K562 (cell line): ENCODE measurements at regions not wholly inside any gene's neighbourhood (a gene's known extent, or its start where the extent isn't known, plus 50 kb on each side); places are given as distances from the start of the nearest gene placed in this dataset.

ENCODE experiments used
- ATAC-seq: fragments of 200-7000 bp; cut with Tn5 transposase; 3 replicates; pipeline ENCODE4 v1.9.1; 2020; ENCODE audit warnings: moderate library complexity
- BruUV-seq: library from RNA; stranded (reverse); fragments of 400-500 nt; replicated peaks from 2 replicates; lab custom pipeline; 2021; lab: Mats Ljungman, UMichigan
- CTCF ChIA-PET: fragments of 300-600 bp; formaldehyde crosslinking; extraction: SDS; loops from one replicate; lab custom pipeline; 2021; ENCODE audit warnings: low intra/inter-chr PET ratio; lab: Yijun Ruan, JAX
- POLR2A ChIA-PET: fragments of 300-600, 350-650 bp; sonication (Branson Sonifier 250); formaldehyde crosslinking; extraction: SDS; loops from one replicate; lab custom pipeline; 2021; ENCODE audit warnings: antibody characterized with exemption, inconsistent platforms; lab: Yijun Ruan, JAX
- DNase-seq, 4 experiments: peaks; one replicate each; pipeline versions ENCODE4 v3.0.0 to v3.0.0-alpha.2; 2011 to 2018; ENCODE audit warnings: low spot score in 3 of 4, mixed read lengths in 3 of 4; ENCODE audit errors: extremely low read depth in 1 of 4
- FAIRE-seq: peaks from 2 replicates; lab custom pipeline; 2011; peaks lifted over from hg19 to GRCh38; lab: Jason Lieb, UNC
- H2AFZ ChIP-seq: 2 replicates; pipeline ENCODE4 v1.6.0; 2011; ENCODE audit warnings: low read depth, low read length, control low read depth, inconsistent platforms
- H3K27ac ChIP-seq: fragments of 200-600 bp; 3 replicates; pipeline ENCODE4 v1.8.0; 2011; ENCODE audit warnings: low read depth, mild to moderate bottlenecking, control low read depth, inconsistent platforms, low read length, moderate library complexity, mixed read lengths; ENCODE audit errors: extremely low read depth
- H3K27me3 ChIP-seq, 2 experiments: fragments of 300-600 bp in 1 of 2; 2 replicates in 1 of 2; 3 replicates in 1 of 2; pipeline versions ENCODE4 v1.6.0 to v1.8.0; 2011; ENCODE audit warnings: inconsistent platforms in 2 of 2, low read length in 2 of 2, mild to moderate bottlenecking in 1 of 2, mixed read lengths in 1 of 2, moderate library complexity in 1 of 2; ENCODE audit not compliant: control insufficient read depth in 2 of 2, insufficient read depth in 2 of 2
- H3K36me3 ChIP-seq: fragments of 300-600 bp; 3 replicates; pipeline ENCODE4 v1.8.0; 2011; ENCODE audit warnings: mild to moderate bottlenecking, low read length, inconsistent platforms; ENCODE audit not compliant: control insufficient read depth, insufficient read depth
- H3K4me1 ChIP-seq, 2 experiments: fragments of 200-600 bp in 1 of 2; replicated peaks in 1 of 2; 2 replicates in 1 of 2; 3 replicates in 1 of 2; pipeline versions ENCODE4 v1.5.1 to v1.8.0; 2011; ENCODE audit warnings: inconsistent platforms in 2 of 2, low read length in 2 of 2, mild to moderate bottlenecking in 1 of 2, mixed read lengths in 1 of 2, moderate library complexity in 1 of 2; ENCODE audit not compliant: control insufficient read depth in 2 of 2, insufficient read depth in 2 of 2
- H3K4me2 ChIP-seq: 2 replicates; pipeline ENCODE4 v1.6.1; 2011; ENCODE audit warnings: low read length, control low read depth, inconsistent platforms, mixed read lengths; ENCODE audit not compliant: insufficient read depth
- H3K4me3 ChIP-seq: fragments of 200-600 bp; sonication (generic), shearing (Covaris generic); 2 replicates; pipeline ENCODE4 v1.5.1; 2016; ENCODE audit warnings: control low read depth, inconsistent platforms
- H3K79me2 ChIP-seq: fragments of 200-600 bp; 3 replicates; pipeline ENCODE4 v1.8.0; 2011; ENCODE audit warnings: low read length, inconsistent platforms; ENCODE audit not compliant: control insufficient read depth, insufficient read depth
- H3K9ac ChIP-seq, 2 experiments: 2 replicates each; pipeline versions ENCODE4 v1.6.0 to v1.6.1; 2011; ENCODE audit warnings: low read depth in 2 of 2, low read length in 2 of 2, control low read depth in 1 of 2, inconsistent platforms in 1 of 2, mild to moderate bottlenecking in 1 of 2, mixed read lengths in 1 of 2; ENCODE audit not compliant: insufficient read depth in 1 of 2
- H3K9me1 ChIP-seq: one replicate; pipeline ENCODE4 v1.6.0; 2011; ENCODE audit warnings: inconsistent platforms, mild to moderate bottlenecking, low read length, moderate library complexity; ENCODE audit not compliant: control insufficient read depth, insufficient read depth
- H3K9me3 ChIP-seq: replicated peaks from 2 replicates; pipeline ENCODE4 v1.5.1; 2011; ENCODE audit warnings: low read depth, low read length, inconsistent platforms; ENCODE audit not compliant: control insufficient read depth, insufficient read depth
- H4K20me1 ChIP-seq: replicated peaks from 2 replicates; pipeline ENCODE4 v1.6.1; 2011; ENCODE audit warnings: low read length, inconsistent platforms, mixed read lengths; ENCODE audit not compliant: control insufficient read depth, insufficient read depth
- FOXK2 ChIP-seq, 2 experiments: fragments of 450-650 bp; IDR thresholded peaks in 1 of 2; conservative IDR thresholded peaks in 1 of 2; 2 replicates each; pipeline ENCODE4 v1.6.1; 2016; ENCODE audit warnings: low read depth in 2 of 2, mild to moderate bottlenecking in 1 of 2
- MXD1 ChIP-seq: fragments of 250-450 bp; sonication (Bioruptor Pico); IDR thresholded peaks from 2 replicates; pipeline ENCODE4 v1.8.0; 2021; ENCODE audit warnings: borderline replicate concordance, mild to moderate bottlenecking, moderate library complexity; ENCODE audit not compliant: poor library complexity, severe bottlenecking
- PTBP1 ChIP-seq: fragments of 200-400 bp; formaldehyde crosslinking; IDR thresholded peaks from 2 replicates; pipeline ENCODE4 v1.6.1; 2017; ENCODE audit warnings: low read depth, low read length
- ZNF140 ChIP-seq: fragments of 250-450 bp; sonication (Bioruptor Pico); IDR thresholded peaks from 2 replicates; pipeline ENCODE4 v1.8.0; 2021; ENCODE audit warnings: moderate library complexity, mild to moderate bottlenecking, inconsistent platforms
- WGBS: fragments of 100-300 bp; shearing (Covaris generic); methylation state at CpG from one replicate; pipeline ENCODE4 v1.1.6; 2016; ENCODE audit warnings: low coverage, mixed read lengths; ENCODE audit not compliant: insufficient coverage; ENCODE audit errors: missing lambda C conversion rate; 5-methylcytosine and 5-hydroxymethylcytosine counted together
- in situ Hi-C: fragments of 300-500 bp; cut with MboI; formaldehyde crosslinking; loops from 4 replicates; pipeline ENCODE4 v1.15.0; 2018; ENCODE audit warnings: inconsistent platforms, mixed read lengths
- intact Hi-C: fragments of 100-400 bp; cut with micrococcal nuclease; formaldehyde crosslinking; loops from 2 replicates; pipeline ENCODE4 v1.14.2; 2022

GRCh38 chr17:52228823-52229222 lies 70.3 kb upstream of the CA10 start:
- Histone ChIP-seq H2AFZ (no peak overlapping the region), H3K9me1 (no peaks in the 10 kb centered on the region), H3K79me2 (no peaks in the 10 kb centered on the region), H3K27ac (no peak overlapping the region), H3K4me3 (no peak overlapping the region), H3K9me3 (no peaks in the 10 kb centered on the region), H3K27me3 (no peaks in the 10 kb centered on the region), H4K20me1 (no peaks in the 10 kb centered on the region), H3K9ac (no peak overlapping the region), H3K4me1 (no peaks in the 10 kb centered on the region), H3K4me2 (no peak overlapping the region), H3K36me3 (no peaks in the 10 kb centered on the region)
- no TSS peak for BruUV-seq
- in situ Hi-C loops = no loop called here
- intact Hi-C loops = no loop called here
- CTCF ChIA-PET = no interaction called here
- DNase-seq (no peak), FAIRE-seq (no peak), ATAC-seq (no peak)
- 0% methylated on average over 3 of the region's 3 CpGs for WGBS
- POLR2A ChIA-PET = no interaction called here
- TF ChIP-seq FOXK2 (conservative IDR thresholded peaks at IDR 0.05 in 1 of 2, IDR thresholded peaks at IDR 0.05 in 1 of 2; ENCODE audit: low read depth in 2 of 2) = no peak
- no peak for TF ChIP-seq PTBP1
- no peak for TF ChIP-seq ZNF140 (CRISPR knock-in tag)

- Histone ChIP-seq H3K27ac (no peak overlapping the region), H3K9me1 (no peaks in the 10 kb centered on the region), H3K79me2 (no peaks in the 10 kb centered on the region), H3K4me3 (no peak overlapping the region), H3K4me1 (no peaks in the 10 kb centered on the region), H3K9me3 (no peaks in the 10 kb centered on the region), H3K9ac (no peak overlapping the region), H3K36me3 (no peaks in the 10 kb centered on the region), H3K27me3 (no peaks in the 10 kb centered on the region), H3K4me2 (no peak overlapping the region), H2AFZ (no peak overlapping the region), H4K20me1 (no peaks in the 10 kb centered on the region)
- TF ChIP-seq MXD1 (CRISPR knock-in tag) = no peak
- in situ Hi-C loops (no loop called here), intact Hi-C loops (no loop called here)
- BruUV-seq = no TSS peak
- ChIA-PET POLR2A (no interaction called here), CTCF (no interaction called here)
- 0% methylated on average over 2 of the region's 2 CpGs for WGBS
- no peak for DNase-seq
- no peak for FAIRE-seq
- no peak for ATAC-seq
Measured at GRCh38 chr17:52227926-52228325, 69.4 kb upstream of the CA10 start.
